ENCODE measurements at regions not wholly inside any gene's neighbourhood (a gene's known extent, or its start where the extent isn't known, plus 50 kb on each side); places are given as distances from the start of the nearest gene placed in this dataset.

DNA sequence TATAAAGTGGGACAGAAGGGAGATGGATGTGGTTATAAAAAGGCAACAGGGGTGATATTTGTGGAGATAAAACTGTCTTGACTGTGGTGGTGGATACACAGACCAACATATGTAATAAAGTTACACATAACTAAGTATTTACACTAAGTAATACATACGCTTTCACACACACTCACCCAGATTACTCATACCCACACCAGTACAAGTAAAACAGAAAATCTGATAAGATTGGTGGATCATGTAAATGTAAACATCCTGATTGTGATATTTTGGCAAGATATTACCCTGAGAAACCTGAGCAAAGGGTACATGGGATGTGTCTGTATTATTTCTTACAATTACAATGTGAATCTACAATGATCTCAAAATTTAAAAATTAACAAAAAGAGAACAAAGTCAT lies 53.3 kb upstream of the SLIT3 start:
- DNase-seq = no peak

DNA sequence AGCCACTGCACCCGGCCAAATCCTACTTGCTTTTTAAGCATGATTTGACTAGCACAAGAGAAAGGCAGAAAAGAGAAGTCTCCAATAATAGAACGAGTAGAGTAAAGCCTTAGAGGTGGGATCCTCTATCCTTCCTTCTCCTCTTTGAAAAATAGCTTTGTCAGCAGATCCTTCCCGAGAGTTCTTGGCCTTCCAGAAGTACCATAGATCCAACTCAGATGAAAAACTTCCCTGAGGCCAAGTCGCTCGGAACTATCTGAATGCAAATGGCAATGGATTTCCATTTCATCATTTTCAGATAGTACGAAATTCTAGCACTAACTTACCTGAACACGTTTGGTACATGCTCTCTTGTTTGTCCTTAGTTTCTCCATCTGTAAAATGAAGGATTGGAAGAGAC lies 52.0 kb upstream of the SLIT3 start:
- no peak for DNase-seq

DNA sequence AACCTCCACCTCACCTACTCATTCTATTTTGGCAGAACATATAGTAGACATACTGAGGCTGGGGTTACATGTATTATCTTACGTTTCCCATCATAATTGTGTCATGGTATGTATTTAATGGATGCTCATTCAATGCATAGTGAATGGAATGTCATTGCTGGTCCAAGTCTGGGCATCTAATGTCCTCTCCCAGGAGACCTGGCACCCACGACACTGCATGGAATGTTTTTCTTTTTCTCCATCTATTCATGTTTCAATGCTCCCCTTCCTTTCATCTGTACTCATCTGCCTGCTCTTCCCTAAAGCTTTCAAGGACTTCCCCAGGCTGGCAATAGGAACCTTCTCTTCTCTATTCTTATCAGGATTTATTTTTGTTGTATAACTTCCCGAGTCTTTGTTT lies 50.8 kb upstream of the SLIT3 start:
- no peak for DNase-seq

DNA sequence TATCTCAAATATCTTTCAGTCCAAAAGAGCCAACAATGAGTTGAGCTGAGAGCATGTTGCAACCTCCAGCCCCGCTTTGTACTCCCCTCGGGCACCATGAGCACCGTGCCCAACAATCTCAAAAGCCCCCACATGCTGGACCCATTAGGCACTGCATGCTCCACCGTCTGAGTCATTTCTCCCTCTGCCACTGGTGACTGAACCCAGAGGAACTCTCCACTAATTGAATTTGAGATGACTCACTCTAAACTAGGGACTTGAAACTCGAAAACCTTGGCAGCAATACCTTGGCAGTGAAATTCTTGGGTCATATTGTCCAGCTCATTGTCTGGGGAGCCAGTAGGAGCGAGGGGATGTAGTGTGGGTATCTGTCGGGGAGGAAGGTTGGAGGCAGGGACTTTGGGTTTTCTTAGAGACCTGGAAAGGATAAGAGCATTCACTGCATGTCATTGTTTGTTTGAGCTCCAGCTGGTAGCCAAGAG lies 49.9 kb upstream of the SLIT3 start:
- DNase-seq = peak; percentile 7

All from tongue (tissue), 1 donor.